C4-2B (cell line): ENCODE measurements at regions not wholly inside any gene's neighbourhood (a gene's known extent, or its start where the extent isn't known, plus 50 kb on each side); places are given as distances from the start of the nearest gene placed in this dataset.

Experiments used
- CTCF ChIP-seq: fragments of 450-650 bp; conservative IDR thresholded peaks from 2 replicates; pipeline ENCODE4 v1.5.1; 2017; ENCODE audit warnings: mild to moderate bottlenecking
- ZFX ChIP-seq: fragments of 450-650 bp; IDR thresholded peaks from 2 replicates; pipeline ENCODE4 v1.6.1; 2017

- TF ChIP-seq CTCF, result no peak
- no peak for TF ChIP-seq ZFX
These were observed 114.1 kb downstream of the GLUD2 start for GRCh38 chrX:121161501-121161933.
